Stimulated activated CD4-positive, alpha-beta T cell treated with anti-CD3 and anti-CD28 coated beads, Interleukin-4, amount 100 ng/mL, for 48 hours (primary cell): ENCODE measurements at regions not wholly inside any gene's neighbourhood (a gene's known extent, or its start where the extent isn't known, plus 50 kb on each side); places are given as distances from the start of the nearest gene placed in this dataset.
"Not testable (repeated sequence)": the region's sequence is repeated elsewhere in the genome, so short reads cannot be mapped to it uniquely, and the experiment has no call there.

Source experiments
- DNase-seq, 2 donors: peaks; one replicate each; pipeline ENCODE4 v3.0.0-alpha.2; 2020; ENCODE audit warnings: low read depth in 2 of 2

- DNase-seq = not testable (repeated sequence)
These were observed 2296.2 kb upstream of the RAG2 start for GRCh38 chr11:38894201-38894600.

GRCh38 chr11:38884145-38884865 lies 2286.3 kb upstream of the RAG2 start:
- DNase-seq = no peak

- no peak for DNase-seq
These were observed 2269.3 kb upstream of the RAG2 start for GRCh38 chr11:38867338-38867737.

- DNase-seq = no peak
These were observed 2267.9 kb upstream of the RAG2 start for GRCh38 chr11:38865922-38866321.

- no peak for DNase-seq
These were observed 2245.0 kb upstream of the RAG2 start for GRCh38 chr11:38842991-38843390.

- DNase-seq = no peak
These were observed 2241.0 kb upstream of the RAG2 start for GRCh38 chr11:38839071-38839470.

GRCh38 chr11:38835966-38836365 lies 2237.9 kb upstream of the RAG2 start:
- DNase-seq = no peak

- DNase-seq = no peak
These were observed 2226.5 kb upstream of the RAG2 start for GRCh38 chr11:38824573-38824972.

GRCh38 chr11:38821786-38822185 lies 2223.8 kb upstream of the RAG2 start:
- DNase-seq = not testable (repeated sequence)

GRCh38 chr11:38819981-38820380 lies 2221.9 kb upstream of the RAG2 start:
- no peak for DNase-seq

- no peak for DNase-seq
These were observed 2220.7 kb upstream of the RAG2 start for GRCh38 chr11:38818720-38819119.

- no peak for DNase-seq
These were observed 2216.6 kb upstream of the RAG2 start for GRCh38 chr11:38814670-38815069.

- DNase-seq = no peak
These were observed 2211.5 kb upstream of the RAG2 start for GRCh38 chr11:38809521-38809920.

- DNase-seq = no peak
These were observed 2198.2 kb upstream of the RAG2 start for GRCh38 chr11:38796281-38796680.

- no peak for DNase-seq
These were observed 2197.0 kb upstream of the RAG2 start for GRCh38 chr11:38795027-38795426.

- DNase-seq = peak; percentile 0 to 1
These were observed 2193.4 kb upstream of the RAG2 start for GRCh38 chr11:38791346-38791961.

GRCh38 chr11:38788561-38788960 lies 2190.5 kb upstream of the RAG2 start:
- no peak for DNase-seq

GRCh38 chr11:38784164-38784563 lies 2186.1 kb upstream of the RAG2 start:
- no peak for DNase-seq

- no peak for DNase-seq
These were observed 2168.8 kb upstream of the RAG2 start for GRCh38 chr11:38766796-38767195.

GRCh38 chr11:38759394-38759793 lies 2161.4 kb upstream of the RAG2 start:
- DNase-seq = no peak

- DNase-seq = no peak
These were observed 2158.5 kb upstream of the RAG2 start for GRCh38 chr11:38756537-38756936.

GRCh38 chr11:38751421-38751820 lies 2153.4 kb upstream of the RAG2 start:
- no peak for DNase-seq

GRCh38 chr11:38746516-38746915 lies 2148.5 kb upstream of the RAG2 start:
- not testable (repeated sequence) for DNase-seq

GRCh38 chr11:38723361-38723760 lies 2125.3 kb upstream of the RAG2 start:
- no peak for DNase-seq
